Stimulated activated CD8-positive, alpha-beta memory T cell treated with anti-CD3 and anti-CD28 coated beads, Interleukin-7, amount 100 ng/mL, for 48 hours (primary cell): ENCODE measurements at regions not wholly inside any gene's neighbourhood (a gene's known extent, or its start where the extent isn't known, plus 50 kb on each side); places are given as distances from the start of the nearest gene placed in this dataset.

Experiments used
- DNase-seq, 2 donors: peaks; one replicate each; pipeline ENCODE4 v3.0.0-alpha.2; 2020; ENCODE audit warnings: low read depth in 1 of 2; ENCODE audit errors: extremely low read depth in 1 of 2

- no peak for DNase-seq
Observed at GRCh38 chr10:111784436-111784835, 399.1 kb downstream of the GPAM start.

- DNase-seq: no peak
Observed at GRCh38 chr10:111784946-111785465, 398.6 kb downstream of the GPAM start.

- no peak for DNase-seq
Observed at GRCh38 chr10:111785921-111786320, 397.6 kb downstream of the GPAM start.

- DNase-seq: no peak
Observed at GRCh38 chr10:111789821-111790220, 393.7 kb downstream of the GPAM start.

GRCh38 chr10:111801841-111802240 lies 381.7 kb downstream of the GPAM start:
- no peak for DNase-seq

GRCh38 chr10:111804781-111805180 lies 378.8 kb downstream of the GPAM start:
- DNase-seq: no peak

- DNase-seq: no peak
Observed at GRCh38 chr10:111811517-111811916, 372.0 kb downstream of the GPAM start.

GRCh38 chr10:111820471-111820870 lies 363.1 kb downstream of the GPAM start:
- no peak for DNase-seq

- no peak for DNase-seq
Observed at GRCh38 chr10:111821871-111822270, 361.7 kb downstream of the GPAM start.

GRCh38 chr10:111822661-111823060 lies 360.9 kb downstream of the GPAM start:
- no peak for DNase-seq

- no peak for DNase-seq
Observed at GRCh38 chr10:111824128-111824527, 359.4 kb downstream of the GPAM start.

- no peak for DNase-seq
Observed at GRCh38 chr10:111830359-111830758, 353.2 kb downstream of the GPAM start.

- no peak for DNase-seq
Observed at GRCh38 chr10:111831058-111831457, 352.5 kb downstream of the GPAM start.

- no peak for DNase-seq
Observed at GRCh38 chr10:111833251-111833650, 350.3 kb downstream of the GPAM start.

- no peak for DNase-seq
Observed at GRCh38 chr10:111835574-111835973, 348.0 kb downstream of the GPAM start.

- no peak for DNase-seq
Observed at GRCh38 chr10:111836064-111836463, 347.5 kb downstream of the GPAM start.

GRCh38 chr10:111836571-111836970 lies 347.0 kb downstream of the GPAM start:
- no peak for DNase-seq

- no peak for DNase-seq
Observed at GRCh38 chr10:111837086-111837485, 346.5 kb downstream of the GPAM start.

- no peak for DNase-seq
Observed at GRCh38 chr10:111837985-111838384, 345.6 kb downstream of the GPAM start.

GRCh38 chr10:111840546-111840945 lies 343.0 kb downstream of the GPAM start:
- DNase-seq: no peak

GRCh38 chr10:111852801-111853200 lies 330.8 kb downstream of the GPAM start:
- DNase-seq: no peak

- DNase-seq: no peak
Observed at GRCh38 chr10:111856631-111857030, 326.9 kb downstream of the GPAM start.

- DNase-seq: no peak
Observed at GRCh38 chr10:111865550-111865949, 318.0 kb downstream of the GPAM start.
